HEK293T (cell line): ENCODE measurements at regions not wholly inside any gene's neighbourhood (a gene's known extent, or its start where the extent isn't known, plus 50 kb on each side); places are given as distances from the start of the nearest gene placed in this dataset.

Experiments used
- BHLHE40 ChIP-seq: fragments of 450-650 bp; IDR thresholded peaks from 2 replicates; pipeline ENCODE4 v1.6.1; 2016; ENCODE audit warnings: mild to moderate bottlenecking, moderate library complexity, borderline replicate concordance
- FOXA1 ChIP-seq: fragments of 450-650 bp; IDR thresholded peaks from 2 replicates; pipeline ENCODE4 v1.6.1; 2016; ENCODE audit warnings: mild to moderate bottlenecking
- FOXK2 ChIP-seq: fragments of 450-650 bp; IDR thresholded peaks from 2 replicates; pipeline ENCODE4 v1.6.1; 2016; ENCODE audit warnings: mild to moderate bottlenecking
- L3MBTL2 ChIP-seq: fragments of 450-650 bp; conservative IDR thresholded peaks from 2 replicates; pipeline ENCODE4 v1.6.1; 2016; ENCODE audit warnings: mild to moderate bottlenecking
- NFRKB ChIP-seq: fragments of 450-650 bp; IDR thresholded peaks from 2 replicates; pipeline ENCODE4 v1.6.1; 2016; ENCODE audit warnings: mild to moderate bottlenecking, moderate library complexity
- SP1 ChIP-seq: fragments of 450-650 bp; IDR thresholded peaks from 2 replicates; pipeline ENCODE4 v1.6.1; 2017

DNA sequence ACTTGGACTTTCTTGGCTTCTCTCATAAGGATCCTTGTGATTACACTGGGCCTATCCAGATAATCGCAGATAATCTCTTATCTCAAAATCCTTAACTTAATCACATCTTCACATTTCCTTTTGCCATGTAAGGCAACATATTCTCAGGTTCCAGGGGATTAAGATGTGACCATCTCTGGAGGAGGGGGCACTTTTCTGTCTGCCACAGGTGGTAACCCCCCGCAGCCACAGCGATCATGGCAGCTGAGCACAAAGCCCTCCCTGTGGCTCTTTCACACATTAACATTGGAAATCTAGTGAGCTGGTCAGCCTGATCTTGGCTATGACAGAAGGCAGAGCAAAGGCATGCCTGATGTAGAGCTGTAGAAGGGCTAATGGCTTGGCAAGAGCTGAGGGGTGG is 69.1 kb upstream of the CD82 start:
- no peak for TF ChIP-seq FOXA1
- no peak for TF ChIP-seq BHLHE40
- TF ChIP-seq FOXK2: no peak
- TF ChIP-seq L3MBTL2: no peak
- TF ChIP-seq NFRKB: no peak
- TF ChIP-seq SP1: no peak
